NT2/D1 (cell line): ENCODE measurements at regions not wholly inside any gene's neighbourhood (a gene's known extent, or its start where the extent isn't known, plus 50 kb on each side); places are given as distances from the start of the nearest gene placed in this dataset.
"Not testable (repeated sequence)": the region's sequence is repeated elsewhere in the genome, so short reads cannot be mapped to it uniquely, and the experiment has no call there.

Experiments used
- DNase-seq: peaks from one replicate; pipeline ENCODE4 v3.0.0-alpha.2; 2011; ENCODE audit warnings: low read depth, low spot score
- H3K27me3 ChIP-seq: 2 replicates; pipeline ENCODE4 v1.6.0; 2011; ENCODE audit warnings: mild to moderate bottlenecking; ENCODE audit not compliant: insufficient read length, insufficient read depth
- H3K36me3 ChIP-seq: 2 replicates; pipeline ENCODE4 v1.6.1; 2011; ENCODE audit warnings: mild to moderate bottlenecking, low read length, mixed read lengths; ENCODE audit not compliant: insufficient read depth, insufficient read length
- H3K4me1 ChIP-seq: 2 replicates; pipeline ENCODE4 v1.5.1; 2011; ENCODE audit not compliant: insufficient read depth, insufficient read length
- H3K4me3 ChIP-seq: 2 replicates; pipeline ENCODE4 v1.5.1; 2011; ENCODE audit warnings: low read depth; ENCODE audit not compliant: insufficient read length
- H3K9ac ChIP-seq: 2 replicates; pipeline ENCODE4 v1.6.0; 2011; ENCODE audit warnings: low read depth; ENCODE audit not compliant: insufficient read length
- H3K9me3 ChIP-seq: 2 replicates; pipeline ENCODE4 v1.5.1; 2011; ENCODE audit warnings: mild to moderate bottlenecking, low read length; ENCODE audit not compliant: insufficient read depth
- SUZ12 ChIP-seq: IDR thresholded peaks from 2 replicates; pipeline ENCODE4 v1.6.1; 2011; ENCODE audit not compliant: insufficient read length, insufficient read depth; ENCODE audit errors: extremely low read depth
- YY1 ChIP-seq: IDR thresholded peaks from 2 replicates; pipeline ENCODE4 v1.6.1; 2011; ENCODE audit not compliant: insufficient read length, insufficient read depth
- ZNF274 ChIP-seq: IDR thresholded peaks from 2 replicates; pipeline ENCODE4 v1.6.1; 2011; ENCODE audit warnings: mild to moderate bottlenecking, low read depth, low read length

DNA sequence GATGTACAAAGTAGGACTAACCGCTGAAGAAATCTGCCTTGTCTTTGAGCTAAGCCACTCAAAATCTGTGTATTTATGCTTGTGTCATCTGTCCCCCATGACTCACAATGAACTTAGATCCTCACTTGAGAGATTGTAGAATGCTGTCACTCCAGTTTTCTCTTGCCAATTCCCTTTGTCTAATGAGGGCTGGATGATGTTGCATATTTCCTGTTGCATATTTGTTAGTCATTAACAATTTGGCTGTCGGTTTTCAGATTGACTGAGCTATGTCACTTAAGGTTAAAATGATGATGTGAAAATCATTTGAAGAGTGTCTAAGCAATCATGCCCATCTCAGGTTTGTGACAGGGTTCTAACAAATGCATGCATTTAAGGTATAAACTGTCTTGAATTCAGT lies 481.7 kb downstream of the CDH10 start:
- no peaks in the 10 kb centered on the region for H3K4me1 ChIP-seq
- TF ChIP-seq YY1, result no peak
- no peak for TF ChIP-seq ZNF274
- no peak for TF ChIP-seq SUZ12
- no peaks in the 10 kb centered on the region for H3K9me3 ChIP-seq
- no peak overlapping the region for H3K4me3 ChIP-seq
- H3K36me3 ChIP-seq, result no peaks in the 10 kb centered on the region
- H3K27me3 ChIP-seq, result no peaks in the 10 kb centered on the region
- no peak overlapping the region for H3K9ac ChIP-seq
- no peak for DNase-seq

DNA sequence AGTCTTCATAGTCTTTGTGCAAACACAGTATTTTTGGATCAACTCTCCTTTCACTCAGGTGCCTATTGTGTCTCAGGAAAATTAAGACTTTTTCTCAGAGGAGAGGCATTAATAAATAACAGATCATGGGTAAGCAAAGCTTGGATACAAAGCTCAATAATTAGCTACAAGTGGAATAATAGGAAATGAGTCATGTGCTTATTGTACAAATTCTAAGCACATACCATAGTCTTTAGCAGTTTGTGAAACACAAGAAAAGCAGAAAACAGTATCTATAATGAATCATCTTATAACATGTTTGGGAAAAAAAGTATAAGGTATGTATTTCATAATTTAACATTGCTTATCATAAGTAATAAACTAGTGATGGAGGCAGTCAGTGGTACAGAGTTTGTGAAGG lies 477.0 kb downstream of the CDH10 start:
- Histone ChIP-seq H3K36me3 (no peaks in the 10 kb centered on the region), H3K4me3 (no peak overlapping the region), H3K27me3 (no peaks in the 10 kb centered on the region), H3K4me1 (no peaks in the 10 kb centered on the region), H3K9ac (no peak overlapping the region), H3K9me3 (no peaks in the 10 kb centered on the region)
- TF ChIP-seq SUZ12 (no peak), ZNF274 (no peak)
- no peak for DNase-seq

DNA sequence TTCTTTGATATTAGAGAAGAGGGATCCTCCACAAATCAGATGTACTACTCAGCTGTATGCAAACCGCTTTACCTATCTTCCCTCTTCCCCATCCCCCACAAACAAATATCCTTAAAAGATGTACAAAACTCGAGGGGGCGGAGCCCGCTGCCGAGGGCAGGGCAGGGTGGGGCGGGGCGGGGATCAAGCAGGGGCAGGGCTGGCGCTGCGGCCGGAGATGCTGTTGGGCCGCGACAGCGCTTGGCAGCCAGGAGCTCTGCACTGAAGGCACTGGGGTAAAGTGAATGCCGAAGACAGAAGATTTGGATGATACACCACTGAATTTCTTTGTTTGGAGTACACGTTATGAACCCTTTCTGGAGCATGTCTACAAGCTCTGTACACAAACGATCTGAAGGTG lies 474.8 kb downstream of the CDH10 start:
- Histone ChIP-seq H3K27me3 (no peaks in the 10 kb centered on the region), H3K9ac (no peak overlapping the region), H3K9me3 (no peaks in the 10 kb centered on the region), H3K36me3 (no peaks in the 10 kb centered on the region), H3K4me3 (no peak overlapping the region), H3K4me1 (no peaks in the 10 kb centered on the region)
- no peak for DNase-seq
- no peak for TF ChIP-seq YY1
- TF ChIP-seq ZNF274, result no peak
- no peak for TF ChIP-seq SUZ12

DNA sequence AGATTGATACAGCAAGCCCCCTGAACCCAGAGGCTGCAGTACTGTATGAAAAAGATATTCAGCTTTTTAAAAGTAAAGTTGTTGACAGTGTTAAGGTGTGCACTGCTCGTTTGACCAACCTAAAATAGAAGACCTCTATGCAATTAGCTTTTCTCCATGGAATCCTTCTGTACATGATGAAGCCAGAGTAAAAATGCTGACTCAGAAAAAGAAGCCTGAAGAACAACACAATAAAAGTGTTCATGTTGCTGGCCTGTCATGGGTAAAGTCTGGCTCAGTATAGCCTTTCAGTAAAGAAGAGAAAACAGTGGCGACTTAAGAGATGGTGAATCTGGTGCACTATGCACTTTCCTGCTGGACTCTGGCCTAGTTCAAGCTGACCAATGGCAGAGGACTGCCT lies 473.8 kb downstream of the CDH10 start:
- H3K9ac ChIP-seq, H3K4me1 ChIP-seq, DNase-seq, H3K9me3 ChIP-seq, H3K4me3 ChIP-seq, H3K27me3 ChIP-seq, H3K36me3 ChIP-seq: not testable (repeated sequence)

DNA sequence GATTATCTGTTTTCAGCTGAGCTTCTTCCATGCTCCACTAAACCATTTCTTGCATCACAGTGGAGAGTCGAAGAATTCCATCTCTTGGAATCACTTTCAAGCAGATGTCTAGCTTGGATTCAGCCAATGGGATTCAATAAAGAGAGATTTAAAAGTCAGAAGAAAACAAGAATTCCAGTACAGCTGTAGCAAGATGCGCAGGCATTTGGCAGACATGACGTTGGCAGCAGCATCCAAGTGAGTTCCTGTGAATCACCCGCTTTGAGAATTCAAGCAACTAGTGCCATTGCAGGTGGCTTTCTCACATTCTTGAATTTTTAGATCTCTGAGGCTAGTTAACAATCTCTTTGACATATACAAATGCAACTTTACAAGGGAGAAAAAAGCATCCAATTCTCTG lies 467.0 kb downstream of the CDH10 start:
- Histone ChIP-seq H3K9ac (no peak overlapping the region), H3K4me3 (no peak overlapping the region), H3K9me3 (no peaks in the 10 kb centered on the region), H3K27me3 (no peaks in the 10 kb centered on the region), H3K36me3 (no peaks in the 10 kb centered on the region), H3K4me1 (no peaks in the 10 kb centered on the region)
- TF ChIP-seq ZNF274 (no peak), SUZ12 (no peak), YY1 (no peak)
- no peak for DNase-seq

DNA sequence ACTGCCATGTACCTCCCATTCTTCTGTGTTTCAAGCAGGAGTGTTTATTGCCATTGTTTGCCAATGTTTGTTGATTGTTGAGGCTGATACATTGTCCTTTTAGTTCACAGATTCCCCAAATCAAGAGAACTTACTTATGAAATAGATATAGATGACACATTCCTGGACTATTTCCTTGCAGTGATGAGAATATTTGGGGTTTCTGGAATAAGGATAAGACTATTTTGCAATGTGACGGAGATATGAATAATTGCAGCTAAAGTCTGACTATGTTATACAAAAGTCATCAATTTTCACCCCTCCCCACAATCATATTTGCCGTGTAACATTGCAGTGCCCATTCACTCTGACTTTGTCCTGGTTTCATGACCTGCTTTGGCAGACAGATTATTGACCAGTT lies 460.8 kb downstream of the CDH10 start:
- Histone ChIP-seq H3K9ac (no peak overlapping the region), H3K4me3 (no peak overlapping the region), H3K27me3 (no peaks in the 10 kb centered on the region), H3K4me1 (no peaks in the 10 kb centered on the region), H3K9me3 (no peaks in the 10 kb centered on the region), H3K36me3 (no peaks in the 10 kb centered on the region)
- DNase-seq, result no peak
- TF ChIP-seq YY1 (no peak), SUZ12 (no peak), ZNF274 (no peak)

DNA sequence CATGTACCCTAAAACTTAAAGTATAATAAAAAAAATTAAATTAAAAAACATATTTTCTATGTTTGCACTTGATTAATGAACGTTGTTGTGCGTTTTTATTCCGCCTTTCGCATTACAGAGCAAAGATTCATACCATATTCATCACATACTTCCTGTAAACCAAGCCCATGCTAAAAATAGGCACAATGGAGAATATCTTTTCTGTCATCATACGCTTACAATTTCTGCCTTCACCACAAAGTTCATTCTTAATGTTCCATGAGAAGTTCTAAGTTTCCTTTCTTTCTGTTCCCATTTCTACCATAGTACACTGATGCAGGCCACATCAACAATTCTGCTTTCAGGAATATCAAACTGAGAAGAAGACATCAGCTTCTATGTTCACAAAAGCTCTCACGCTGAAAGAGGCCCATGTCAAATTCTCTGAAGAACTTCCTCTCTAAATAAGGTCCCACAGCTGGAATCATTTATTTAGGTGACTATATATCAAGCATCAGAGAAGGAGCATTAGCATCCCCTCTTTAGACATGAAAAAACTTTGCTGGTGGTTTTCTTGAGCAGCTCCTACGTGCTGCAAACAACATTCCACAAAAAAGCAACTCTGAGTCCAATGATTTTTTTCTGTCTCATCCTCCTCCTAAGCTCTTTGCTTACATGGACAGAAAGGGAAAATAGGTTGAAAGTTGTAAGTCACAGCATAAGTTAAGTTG lies 456.4 kb downstream of the CDH10 start:
- TF ChIP-seq SUZ12 (no peak), YY1 (no peak), ZNF274 (no peak)
- no peak overlapping the region for H3K9ac ChIP-seq
- H3K27me3 ChIP-seq, result no peaks in the 10 kb centered on the region
- H3K36me3 ChIP-seq, result no peaks in the 10 kb centered on the region
- H3K4me3 ChIP-seq, result no peak overlapping the region
- no peaks in the 10 kb centered on the region for H3K4me1 ChIP-seq
- H3K9me3 ChIP-seq, result no peaks in the 10 kb centered on the region
- DNase-seq, result no peak

DNA sequence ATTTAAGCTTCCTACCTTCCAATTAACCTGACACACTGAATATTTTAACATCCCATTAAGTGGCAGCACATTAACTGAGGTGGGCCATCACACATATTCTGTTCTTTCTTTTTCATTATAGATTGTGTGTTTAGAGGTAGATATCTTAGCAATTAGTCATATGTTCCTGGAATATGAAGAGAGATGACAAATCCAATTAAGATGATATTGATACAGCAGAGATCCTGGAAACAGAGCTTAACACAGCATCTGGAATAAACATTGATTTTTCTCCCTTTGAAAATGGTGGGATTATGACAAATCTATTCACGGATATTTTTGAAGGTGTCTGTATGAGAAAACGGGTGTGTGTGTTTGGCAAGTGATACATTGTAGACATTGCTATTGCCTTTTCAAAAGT lies 448.0 kb downstream of the CDH10 start:
- H3K36me3 ChIP-seq, result no peaks in the 10 kb centered on the region
- DNase-seq, result no peak
- H3K4me3 ChIP-seq, result no peak overlapping the region
- no peaks in the 10 kb centered on the region for H3K4me1 ChIP-seq
- no peaks in the 10 kb centered on the region for H3K9me3 ChIP-seq
- no peak overlapping the region for H3K9ac ChIP-seq
- no peaks in the 10 kb centered on the region for H3K27me3 ChIP-seq
- TF ChIP-seq ZNF274 (no peak), YY1 (no peak), SUZ12 (no peak)
